HFF-Myc (cell line): ENCODE measurements at regions not wholly inside any gene's neighbourhood (a gene's known extent, or its start where the extent isn't known, plus 50 kb on each side); places are given as distances from the start of the nearest gene placed in this dataset.

ENCODE experiments used
- DNase-seq: peaks from one replicate; pipeline ENCODE4 v3.0.0-alpha.2; 2011; ENCODE audit warnings: low read depth; ENCODE audit errors: extremely low read depth
- H3K4me3 ChIP-seq: replicated peaks from 2 replicates; pipeline ENCODE4 v1.5.1; 2011; ENCODE audit warnings: low read depth, mild to moderate bottlenecking, control low read depth, low read length
- TF ChIP-seq, protein P1 (sequence below): IDR thresholded peaks from 2 replicates; pipeline ENCODE4 v1.5.1; 2012; ENCODE audit warnings: mild to moderate bottlenecking, low read depth, low read length, control low read depth; ENCODE audit errors: missing control alignments

DNA sequence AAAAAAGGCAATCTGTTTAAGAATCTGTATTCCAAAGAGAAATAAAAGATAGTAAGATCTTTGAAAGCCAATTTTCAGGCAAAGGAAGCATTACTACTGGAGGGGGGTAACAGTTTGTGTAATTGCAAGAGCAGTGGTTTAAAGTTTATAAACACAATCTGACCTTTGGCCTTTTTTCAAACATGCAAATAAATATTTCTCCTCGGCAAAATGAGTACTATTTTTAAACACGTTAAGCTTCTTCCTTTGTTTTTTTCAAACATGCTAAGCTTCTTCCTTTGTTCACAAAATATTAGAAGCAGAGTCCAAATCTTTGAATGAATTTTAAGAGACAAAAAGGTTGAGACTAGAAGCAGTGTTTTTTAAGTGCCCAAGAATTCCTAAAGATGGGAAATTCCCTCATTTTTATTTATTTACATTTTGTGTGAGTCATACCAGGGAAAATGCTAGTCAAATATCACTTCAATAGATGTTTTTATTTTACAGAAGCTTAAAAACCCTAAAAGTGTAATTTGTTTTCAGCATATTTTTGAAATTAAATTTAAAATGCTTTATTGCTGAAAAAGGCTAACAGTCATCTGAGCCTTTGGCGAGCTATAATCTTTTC is 229.3 kb downstream of the GPR37 start:
- no peak overlapping the region for H3K4me3 ChIP-seq
- TF ChIP-seq, protein P1, sequence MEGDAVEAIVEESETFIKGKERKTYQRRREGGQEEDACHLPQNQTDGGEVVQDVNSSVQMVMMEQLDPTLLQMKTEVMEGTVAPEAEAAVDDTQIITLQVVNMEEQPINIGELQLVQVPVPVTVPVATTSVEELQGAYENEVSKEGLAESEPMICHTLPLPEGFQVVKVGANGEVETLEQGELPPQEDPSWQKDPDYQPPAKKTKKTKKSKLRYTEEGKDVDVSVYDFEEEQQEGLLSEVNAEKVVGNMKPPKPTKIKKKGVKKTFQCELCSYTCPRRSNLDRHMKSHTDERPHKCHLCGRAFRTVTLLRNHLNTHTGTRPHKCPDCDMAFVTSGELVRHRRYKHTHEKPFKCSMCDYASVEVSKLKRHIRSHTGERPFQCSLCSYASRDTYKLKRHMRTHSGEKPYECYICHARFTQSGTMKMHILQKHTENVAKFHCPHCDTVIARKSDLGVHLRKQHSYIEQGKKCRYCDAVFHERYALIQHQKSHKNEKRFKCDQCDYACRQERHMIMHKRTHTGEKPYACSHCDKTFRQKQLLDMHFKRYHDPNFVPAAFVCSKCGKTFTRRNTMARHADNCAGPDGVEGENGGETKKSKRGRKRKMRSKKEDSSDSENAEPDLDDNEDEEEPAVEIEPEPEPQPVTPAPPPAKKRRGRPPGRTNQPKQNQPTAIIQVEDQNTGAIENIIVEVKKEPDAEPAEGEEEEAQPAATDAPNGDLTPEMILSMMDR: no peak
- DNase-seq: no peak

DNA sequence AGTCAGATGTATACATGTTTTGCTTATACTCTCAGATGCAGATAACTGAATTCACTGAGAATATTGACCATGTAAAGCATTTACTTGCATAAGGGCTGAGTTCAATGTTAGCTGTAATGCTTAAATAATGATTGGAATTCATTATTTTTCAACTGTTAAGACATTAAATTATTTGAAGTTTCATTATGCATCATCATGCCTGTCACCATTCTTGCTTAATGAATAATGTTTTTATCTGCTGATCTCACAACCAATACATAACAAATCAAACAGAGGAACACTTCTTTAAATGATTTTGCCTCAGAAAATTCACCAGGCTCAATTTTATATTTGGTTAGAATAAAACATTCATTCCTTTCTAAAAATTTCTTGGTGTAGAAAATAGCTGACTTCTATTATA is 233.4 kb downstream of the GPR37 start:
- TF ChIP-seq, protein P1: no peak
- DNase-seq: no peak
- no peak overlapping the region for H3K4me3 ChIP-seq

DNA sequence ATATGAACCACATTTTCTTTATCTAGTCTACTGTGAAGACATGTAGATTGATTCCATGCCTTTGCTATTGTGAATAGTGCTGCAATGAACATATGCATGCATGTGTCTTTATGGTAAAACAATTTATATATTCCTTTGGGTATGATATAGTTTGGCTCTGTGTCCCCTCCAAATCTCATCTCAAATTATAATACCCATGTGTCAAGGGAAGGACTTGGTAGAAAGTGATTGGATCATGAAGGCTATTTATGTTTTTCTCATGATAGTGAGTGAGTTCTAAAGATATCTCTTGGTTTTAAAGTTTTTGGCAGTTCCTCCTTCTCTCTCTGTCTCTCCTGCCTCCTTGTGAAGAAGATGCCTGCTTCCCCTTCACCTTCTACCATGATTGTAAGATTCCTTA is 248.7 kb downstream of the GPR37 start:
- no peak for DNase-seq
- TF ChIP-seq, protein P1: no peak
- no peak overlapping the region for H3K4me3 ChIP-seq

DNA sequence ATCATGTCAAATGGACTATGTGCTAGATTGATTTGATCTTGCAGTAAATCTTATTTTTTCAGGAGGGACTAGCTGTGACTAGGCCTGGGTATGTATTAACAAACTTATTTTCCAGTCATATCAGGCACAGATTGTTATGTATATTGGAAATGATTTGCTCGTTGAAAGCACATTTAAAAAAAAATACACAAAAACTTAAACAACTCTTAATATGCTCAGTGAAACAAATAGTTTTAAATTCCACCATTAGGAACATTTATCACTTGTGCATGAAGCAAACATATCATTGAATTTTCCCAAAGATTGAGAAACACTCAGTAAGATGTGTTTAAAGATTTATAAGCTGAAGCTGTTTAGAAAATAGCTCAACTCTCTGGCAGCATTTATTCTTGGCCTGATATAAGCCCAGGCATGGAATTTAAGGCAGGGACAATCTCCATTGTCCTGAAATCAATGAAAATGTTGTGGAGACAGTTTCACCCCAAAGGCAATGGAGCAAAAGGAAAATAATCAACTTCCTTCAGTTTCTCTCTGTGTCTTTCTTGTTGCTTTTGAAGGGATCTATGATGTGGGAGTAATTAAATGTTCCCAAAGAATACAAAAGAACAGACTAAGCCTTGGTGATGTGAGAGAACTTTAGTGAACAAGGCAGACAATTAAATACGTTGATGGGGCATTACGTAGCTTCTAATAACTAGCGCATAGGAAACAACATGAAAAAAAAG is 250.3 kb downstream of the GPR37 start:
- no peak for DNase-seq
- no peak overlapping the region for H3K4me3 ChIP-seq
- TF ChIP-seq, protein P1: no peak

DNA sequence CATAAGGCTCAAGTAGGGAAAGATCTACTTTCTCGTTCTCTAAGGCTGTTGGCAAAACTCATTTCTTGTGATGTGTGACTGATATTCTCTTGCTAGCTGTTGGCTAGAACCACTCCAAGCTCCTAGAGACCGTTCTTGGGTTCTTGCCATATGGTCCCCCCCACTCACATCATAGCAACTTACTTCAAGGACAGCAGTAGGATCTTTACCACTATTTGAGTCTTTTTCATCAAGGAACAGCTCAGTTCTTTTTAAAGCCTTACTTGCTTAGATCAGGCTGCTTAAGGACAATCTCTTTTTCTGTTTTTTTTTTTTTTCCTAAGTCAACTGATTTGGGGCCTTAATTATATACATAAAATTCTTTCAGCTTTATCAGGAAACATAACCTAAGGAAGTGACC is 251.1 kb downstream of the GPR37 start:
- TF ChIP-seq, protein P1: no peak
- DNase-seq: no peak
- H3K4me3 ChIP-seq: no peak overlapping the region

DNA sequence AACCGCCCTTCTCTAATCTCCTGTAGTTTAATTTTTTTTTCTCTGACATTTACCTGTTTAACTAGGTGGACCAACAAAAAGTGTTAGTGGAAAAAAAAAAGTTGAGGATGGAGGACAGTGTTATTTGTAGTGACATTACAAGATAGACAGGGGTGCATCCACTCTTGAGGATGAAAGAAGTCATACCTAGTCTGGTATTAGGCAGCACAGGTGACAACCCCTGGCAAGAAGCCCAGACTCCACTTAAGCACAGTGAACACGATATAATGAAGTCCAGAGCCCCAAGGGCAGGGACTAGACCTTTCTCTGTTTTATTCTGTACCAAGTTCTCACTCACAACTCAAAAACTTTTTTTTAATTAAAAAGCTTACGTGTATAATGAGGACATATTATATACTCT is 268.4 kb downstream of the GPR37 start:
- H3K4me3 ChIP-seq: no peak overlapping the region
- DNase-seq: no peak
- TF ChIP-seq, protein P1: no peak
